Gastrocnemius medialis (tissue), 4 donors: ENCODE measurements at regions not wholly inside any gene's neighbourhood (a gene's known extent, or its start where the extent isn't known, plus 50 kb on each side); places are given as distances from the start of the nearest gene placed in this dataset.

Experiments used
- ATAC-seq, 2 donors: fragments of 150-250 bp; one replicate each; pipeline ENCODE4 v1.9.1; 2016
- DNase-seq, 2 donors: peaks; one replicate each; pipeline ENCODE4 v3.0.0-alpha.2; 2019
- H3K27ac ChIP-seq, 4 donors: fragments of 200-600 bp; sonication (generic); 1 replicate in 1 of 4; 2 replicates in 3 of 4; pipeline ENCODE4 v1.5.1; 2016 to 2018; ENCODE audit warnings: mild to moderate bottlenecking in 2 of 4, moderate library complexity in 1 of 4
- H3K27me3 ChIP-seq, 3 donors: fragments of 200-600 bp; sonication (generic) in 2 of 3; 1 replicate in 1 of 3; 2 replicates in 2 of 3; pipeline versions ENCODE4 v1.5.1 to v1.6.0; 2016 to 2019; ENCODE audit warnings: mild to moderate bottlenecking in 1 of 3, moderate library complexity in 1 of 3
- H3K36me3 ChIP-seq, 2 donors: fragments of 200-600 bp; sonication (generic) in 1 of 2; one replicate each; pipeline ENCODE4 v1.5.1; 2017 to 2018
- H3K4me1 ChIP-seq, 2 donors: fragments of 200-600 bp; sonication (generic) in 1 of 2; one replicate each; pipeline ENCODE4 v1.5.1; 2016 to 2017; ENCODE audit warnings: mild to moderate bottlenecking in 2 of 2
- H3K4me3 ChIP-seq, 4 donors: fragments of 200-600 bp; sonication (generic) in 3 of 4; 1 replicate in 1 of 4; 2 replicates in 3 of 4; pipeline ENCODE4 v1.5.1; 2016 to 2019; ENCODE audit warnings: mild to moderate bottlenecking in 2 of 4
- H3K9me3 ChIP-seq, 3 donors: fragments of 200-600 bp; sonication (generic) in 2 of 3; 1 replicate in 1 of 3; 2 replicates in 2 of 3; pipeline ENCODE4 v1.5.1; 2016 to 2019
- POLR2A ChIP-seq, 2 donors: fragments of 450-650 bp; IDR thresholded peaks; one replicate each; pipeline ENCODE4 v1.6.1; 2017; ENCODE audit warnings: antibody characterized with exemption in 2 of 2, mild to moderate bottlenecking in 2 of 2, moderate library complexity in 2 of 2
- in situ Hi-C, 4 donors: fragments of 200-750 bp; cut with MboI; loops; one replicate each; pipeline versions ENCODE4 v1.15.0 to v1.8.0; 2017; ENCODE audit warnings: low sequenced_read_pairs in 4 of 4
- intact Hi-C: fragments of 100-400 bp; cut with DNase I; formaldehyde crosslinking; loops from one replicate; pipeline ENCODE4 v1.15.1; 2023; ENCODE audit warnings: low total_unique reads
- TF ChIP-seq, protein P1 (sequence below), 5 experiments: fragments of 450-650 bp in 3 of 5; fragments of 200-600 bp in 2 of 5; sonication (generic) in 2 of 5; IDR thresholded peaks in 4 of 5; conservative IDR thresholded peaks in 1 of 5; 1 replicate in 4 of 5; 2 replicates in 1 of 5; pipeline ENCODE4 v1.5.1; 2016 to 2019; ENCODE audit warnings: antibody characterized with exemption in 5 of 5, mild to moderate bottlenecking in 3 of 5, moderate library complexity in 3 of 5

DNA sequence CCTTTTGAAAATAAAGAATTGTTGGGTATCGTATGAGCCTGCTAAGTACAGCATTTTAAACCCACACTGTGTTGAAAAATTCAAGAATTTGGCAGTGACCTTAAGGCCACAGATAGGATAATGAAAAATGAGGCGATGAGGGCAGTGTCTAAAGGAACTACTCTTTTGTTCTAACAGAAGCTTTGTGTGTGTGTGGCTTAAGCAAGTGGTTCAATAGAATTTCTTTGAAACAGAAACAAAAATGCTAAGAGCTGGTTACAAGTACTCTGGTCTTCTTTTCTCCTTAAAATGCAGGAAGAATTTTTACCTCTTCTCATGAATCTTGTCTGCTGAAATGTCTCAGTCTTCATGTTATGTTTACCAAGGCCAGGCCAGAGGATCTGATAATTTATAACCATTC lies 279.5 kb downstream of the ZNF536 start:
- Histone ChIP-seq H3K27ac (no peak overlapping the region), H3K36me3 (no peaks in the 10 kb centered on the region), H3K4me1 (no peaks in the 10 kb centered on the region), H3K9me3 (no peaks in the 10 kb centered on the region), H3K4me3 (no peak overlapping the region), H3K27me3 (peaks cover 5 to 21% (median 7%) of the 10 kb centered on the region in 3 donors)
- TF ChIP-seq POLR2A (IDR thresholded peaks at IDR 0.05), result no peak
- TF ChIP-seq, protein P1, sequence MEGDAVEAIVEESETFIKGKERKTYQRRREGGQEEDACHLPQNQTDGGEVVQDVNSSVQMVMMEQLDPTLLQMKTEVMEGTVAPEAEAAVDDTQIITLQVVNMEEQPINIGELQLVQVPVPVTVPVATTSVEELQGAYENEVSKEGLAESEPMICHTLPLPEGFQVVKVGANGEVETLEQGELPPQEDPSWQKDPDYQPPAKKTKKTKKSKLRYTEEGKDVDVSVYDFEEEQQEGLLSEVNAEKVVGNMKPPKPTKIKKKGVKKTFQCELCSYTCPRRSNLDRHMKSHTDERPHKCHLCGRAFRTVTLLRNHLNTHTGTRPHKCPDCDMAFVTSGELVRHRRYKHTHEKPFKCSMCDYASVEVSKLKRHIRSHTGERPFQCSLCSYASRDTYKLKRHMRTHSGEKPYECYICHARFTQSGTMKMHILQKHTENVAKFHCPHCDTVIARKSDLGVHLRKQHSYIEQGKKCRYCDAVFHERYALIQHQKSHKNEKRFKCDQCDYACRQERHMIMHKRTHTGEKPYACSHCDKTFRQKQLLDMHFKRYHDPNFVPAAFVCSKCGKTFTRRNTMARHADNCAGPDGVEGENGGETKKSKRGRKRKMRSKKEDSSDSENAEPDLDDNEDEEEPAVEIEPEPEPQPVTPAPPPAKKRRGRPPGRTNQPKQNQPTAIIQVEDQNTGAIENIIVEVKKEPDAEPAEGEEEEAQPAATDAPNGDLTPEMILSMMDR (IDR thresholded peaks at IDR 0.05 in 4 of 5, conservative IDR thresholded peaks at IDR 0.05 in 1 of 5), result no peak
- DNase-seq, result no peak
- no peak for ATAC-seq
- in situ Hi-C loops (loop anchor here in 3 of 4 donors (25.0 kb wide), 3 partner anchors 889 to 1586 kb away; no protein-coding TSS in a partner anchor), intact Hi-C loops (loop anchor here (5.0 kb wide), 2 partner anchors 429 to 919 kb away; no protein-coding TSS in a partner anchor)

DNA sequence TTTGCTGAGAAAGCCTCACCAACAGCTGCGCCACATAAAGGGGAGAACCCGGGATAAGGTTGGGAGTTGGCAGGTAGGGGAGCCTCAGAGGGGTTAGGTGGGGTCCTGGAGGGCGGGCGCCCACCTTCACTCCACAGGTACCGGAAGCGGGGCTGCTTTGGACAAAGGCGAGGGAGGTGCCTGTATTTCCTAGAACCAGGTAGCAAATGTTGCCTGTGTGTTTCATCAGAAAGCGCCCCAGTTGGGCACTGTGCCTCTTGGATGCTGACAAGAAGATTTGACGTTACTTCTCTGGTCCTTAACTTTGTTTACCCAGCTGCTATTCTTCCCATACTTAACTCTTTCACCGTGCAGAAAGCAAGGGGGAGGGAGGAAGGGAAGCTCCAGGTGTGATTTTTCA lies 278.9 kb downstream of the ZNF536 start:
- intact Hi-C loops (loop anchor here (5.0 kb wide), 2 partner anchors 429 to 919 kb away; no protein-coding TSS in a partner anchor), in situ Hi-C loops (loop anchor here in 3 of 4 donors (25.0 kb wide), 3 partner anchors 889 to 1586 kb away; no protein-coding TSS in a partner anchor)
- Histone ChIP-seq H3K27me3 (peaks cover 5 to 21% (median 7%) of the 10 kb centered on the region in 3 donors), H3K4me1 (no peaks in the 10 kb centered on the region), H3K9me3 (no peaks in the 10 kb centered on the region), H3K4me3 (no peak overlapping the region), H3K27ac (no peak overlapping the region), H3K36me3 (no peaks in the 10 kb centered on the region)
- no peak for TF ChIP-seq POLR2A (IDR thresholded peaks at IDR 0.05)
- TF ChIP-seq, protein P1 (IDR thresholded peaks at IDR 0.05 in 4 of 5, conservative IDR thresholded peaks at IDR 0.05 in 1 of 5), result no peak
- DNase-seq, result no peak
- no peak for ATAC-seq

DNA sequence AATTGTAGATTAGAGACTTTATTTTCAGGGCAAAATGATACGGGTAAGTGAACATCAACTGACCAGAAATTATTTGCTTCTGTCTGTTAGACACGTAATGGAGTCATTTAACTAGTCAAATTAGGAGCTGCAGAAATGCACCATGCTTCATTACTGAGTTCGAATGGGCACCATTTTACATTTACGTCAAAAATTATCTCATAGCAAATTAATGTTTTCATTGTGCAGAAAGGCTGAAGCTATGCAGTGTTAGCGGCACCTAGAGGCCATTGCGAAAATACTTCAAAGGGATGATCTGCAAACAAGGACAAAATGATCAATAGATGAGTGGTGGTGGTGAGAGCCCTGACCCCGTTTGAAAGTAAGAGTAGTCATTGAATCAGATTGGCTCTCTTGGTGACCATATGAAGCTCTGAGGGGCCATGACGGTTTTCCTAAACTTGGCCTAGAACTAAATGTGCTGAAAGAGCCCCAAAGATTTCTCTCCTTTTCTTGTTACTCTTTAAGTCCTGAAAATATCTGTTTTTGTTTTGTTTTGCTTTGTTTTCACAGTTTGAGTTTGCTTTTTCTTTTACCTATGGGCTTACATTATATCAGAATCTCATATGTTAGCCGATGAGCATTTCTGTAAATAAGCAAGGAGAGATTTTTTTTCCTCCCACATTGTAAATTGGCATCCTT lies 277.9 kb downstream of the ZNF536 start:
- Histone ChIP-seq H3K27me3 (peaks cover 5 to 21% (median 7%) of the 10 kb centered on the region in 3 donors), H3K4me1 (no peaks in the 10 kb centered on the region), H3K9me3 (no peaks in the 10 kb centered on the region), H3K36me3 (no peaks in the 10 kb centered on the region), H3K4me3 (no peak overlapping the region), H3K27ac (no peak overlapping the region)
- intact Hi-C loops, result loop anchor here (5.0 kb wide), 2 partner anchors 428 to 918 kb away; no protein-coding TSS in a partner anchor
- in situ Hi-C loops, result loop anchor here (25.0 kb wide), 3 partner anchors 888 to 1587 kb away; no protein-coding TSS in a partner anchor
- TF ChIP-seq, protein P1 (IDR thresholded peaks at IDR 0.05 in 4 of 5, conservative IDR thresholded peaks at IDR 0.05 in 1 of 5), result peak in 4 of 5 experiments; percentile 12 to 69 (median 45)
- TF ChIP-seq POLR2A (IDR thresholded peaks at IDR 0.05), result no peak
- no peak for DNase-seq
- peak in 1 of 2 donors; percentile 12 for ATAC-seq

DNA sequence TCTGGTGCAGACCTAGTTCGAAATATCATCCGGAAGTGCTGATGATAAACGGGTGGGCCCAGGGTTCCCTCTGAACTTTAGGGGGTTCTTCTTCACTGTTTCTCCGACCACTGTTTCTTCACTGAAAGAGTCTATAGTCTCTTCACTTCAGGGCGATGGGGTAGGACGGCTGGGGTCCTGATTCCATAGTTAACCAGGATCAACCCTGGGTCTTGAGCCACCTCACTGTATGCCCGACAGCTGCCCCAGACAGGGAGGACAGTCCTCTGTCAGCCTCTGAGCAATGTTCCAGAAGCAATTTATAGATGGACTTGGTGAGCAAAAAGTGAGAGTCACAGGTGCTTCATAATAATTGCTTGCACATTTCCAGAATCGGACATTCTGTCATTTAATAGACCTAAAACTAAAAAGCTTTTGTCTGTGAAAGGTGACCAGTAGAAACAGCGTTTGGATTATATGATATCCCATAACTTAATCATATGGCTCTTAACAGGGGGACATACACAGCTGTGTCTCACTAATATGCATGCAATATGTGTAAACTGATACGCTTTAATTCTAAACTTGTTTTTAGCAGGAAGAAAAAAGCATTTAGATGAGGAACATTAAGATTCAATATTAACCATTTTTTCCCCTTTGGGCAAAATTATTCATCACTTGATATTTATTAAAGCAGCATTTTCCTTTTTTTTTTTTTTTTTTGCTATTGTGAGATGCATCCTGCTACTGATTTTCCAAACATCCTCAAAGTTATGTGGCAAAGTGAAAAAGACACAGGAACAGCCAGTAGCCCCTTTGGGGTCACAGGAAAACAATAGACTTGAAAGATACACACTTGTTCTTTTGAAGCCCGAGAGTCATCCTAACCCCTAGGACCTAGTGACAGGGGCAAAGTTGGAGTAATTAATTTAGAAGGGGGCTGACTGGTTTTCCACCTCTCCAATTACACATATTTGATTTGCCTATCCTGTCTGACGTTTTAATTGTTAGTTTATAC lies 277.0 kb downstream of the ZNF536 start:
- Histone ChIP-seq H3K4me1 (no peaks in the 10 kb centered on the region), H3K4me3 (no peak overlapping the region), H3K27ac (no peak overlapping the region), H3K9me3 (no peaks in the 10 kb centered on the region), H3K27me3 (peaks cover 5 to 21% (median 7%) of the 10 kb centered on the region in 3 donors), H3K36me3 (no peaks in the 10 kb centered on the region)
- TF ChIP-seq POLR2A (IDR thresholded peaks at IDR 0.05), result no peak
- TF ChIP-seq, protein P1 (IDR thresholded peaks at IDR 0.05 in 4 of 5, conservative IDR thresholded peaks at IDR 0.05 in 1 of 5), result no peak
- DNase-seq (no peak), ATAC-seq (no peak)
- intact Hi-C loops (no loop called here), in situ Hi-C loops (loop anchor here in 1 of 4 donors (25.0 kb wide), 1 partner anchor 887 kb away; no protein-coding TSS in a partner anchor)
